Gastrocnemius medialis (tissue), 4 donors: ENCODE measurements at regions not wholly inside any gene's neighbourhood (a gene's known extent, or its start where the extent isn't known, plus 50 kb on each side); places are given as distances from the start of the nearest gene placed in this dataset.

Experiments used
- POLR2A ChIP-seq, 2 donors: fragments of 450-650 bp; IDR thresholded peaks; one replicate each; pipeline ENCODE4 v1.6.1; 2017; ENCODE audit warnings: antibody characterized with exemption in 2 of 2, mild to moderate bottlenecking in 2 of 2, moderate library complexity in 2 of 2
- TF ChIP-seq, protein P1 (sequence below), 5 experiments: fragments of 450-650 bp in 3 of 5; fragments of 200-600 bp in 2 of 5; sonication (generic) in 2 of 5; IDR thresholded peaks in 4 of 5; conservative IDR thresholded peaks in 1 of 5; 1 replicate in 4 of 5; 2 replicates in 1 of 5; pipeline ENCODE4 v1.5.1; 2016 to 2019; ENCODE audit warnings: antibody characterized with exemption in 5 of 5, mild to moderate bottlenecking in 3 of 5, moderate library complexity in 3 of 5

DNA sequence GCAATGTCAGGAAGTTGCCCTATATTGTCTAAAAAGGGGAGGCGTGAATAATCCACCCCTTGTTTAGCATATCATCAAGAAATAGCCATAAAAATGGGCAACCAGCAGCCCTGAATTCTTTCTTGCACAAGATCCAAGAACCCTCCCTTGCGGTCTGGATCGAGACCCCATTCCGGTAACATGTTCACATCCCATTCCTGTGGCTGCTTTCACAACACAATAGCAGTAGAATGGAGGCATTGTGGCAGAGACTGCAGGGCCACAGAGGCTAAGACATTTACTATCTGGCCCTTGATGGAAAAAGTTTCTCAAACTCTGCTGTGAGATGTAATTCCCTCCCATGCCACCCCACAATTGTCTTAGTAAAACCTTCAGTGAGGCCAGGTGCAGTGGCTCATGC is 73.2 kb downstream of the RMI2 start:
- TF ChIP-seq, protein P1, sequence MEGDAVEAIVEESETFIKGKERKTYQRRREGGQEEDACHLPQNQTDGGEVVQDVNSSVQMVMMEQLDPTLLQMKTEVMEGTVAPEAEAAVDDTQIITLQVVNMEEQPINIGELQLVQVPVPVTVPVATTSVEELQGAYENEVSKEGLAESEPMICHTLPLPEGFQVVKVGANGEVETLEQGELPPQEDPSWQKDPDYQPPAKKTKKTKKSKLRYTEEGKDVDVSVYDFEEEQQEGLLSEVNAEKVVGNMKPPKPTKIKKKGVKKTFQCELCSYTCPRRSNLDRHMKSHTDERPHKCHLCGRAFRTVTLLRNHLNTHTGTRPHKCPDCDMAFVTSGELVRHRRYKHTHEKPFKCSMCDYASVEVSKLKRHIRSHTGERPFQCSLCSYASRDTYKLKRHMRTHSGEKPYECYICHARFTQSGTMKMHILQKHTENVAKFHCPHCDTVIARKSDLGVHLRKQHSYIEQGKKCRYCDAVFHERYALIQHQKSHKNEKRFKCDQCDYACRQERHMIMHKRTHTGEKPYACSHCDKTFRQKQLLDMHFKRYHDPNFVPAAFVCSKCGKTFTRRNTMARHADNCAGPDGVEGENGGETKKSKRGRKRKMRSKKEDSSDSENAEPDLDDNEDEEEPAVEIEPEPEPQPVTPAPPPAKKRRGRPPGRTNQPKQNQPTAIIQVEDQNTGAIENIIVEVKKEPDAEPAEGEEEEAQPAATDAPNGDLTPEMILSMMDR (IDR thresholded peaks at IDR 0.05 in 4 of 5, conservative IDR thresholded peaks at IDR 0.05 in 1 of 5), result no peak
- no peak for TF ChIP-seq POLR2A (IDR thresholded peaks at IDR 0.05)
